ENCODE measurements at regions not wholly inside any gene's neighbourhood (a gene's known extent, or its start where the extent isn't known, plus 50 kb on each side); places are given as distances from the start of the nearest gene placed in this dataset.

DNA sequence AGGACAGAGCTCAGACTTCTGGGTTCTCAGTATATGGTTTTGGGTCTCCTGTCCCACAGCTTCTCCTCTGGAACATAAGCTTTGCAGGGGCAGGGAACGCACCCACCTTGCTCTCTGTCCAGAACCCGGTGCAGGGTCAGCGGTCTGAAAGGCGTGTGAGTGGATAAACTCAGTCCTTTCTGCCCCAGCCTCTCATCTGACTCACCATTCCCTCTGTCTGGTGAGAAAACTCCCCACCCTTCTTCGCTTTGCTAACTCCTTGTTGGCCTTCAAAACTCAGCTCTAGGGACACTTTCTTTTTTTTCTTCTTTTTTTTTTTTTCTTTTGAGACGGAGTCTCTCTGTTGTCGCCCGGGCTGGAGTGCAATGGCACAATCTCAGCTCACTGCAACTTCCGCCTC lies 68.9 kb upstream of the NUP50 start:
- Histone ChIP-seq H3K9ac (ENCODE audit: low read length) (no peak overlapping the region), H3K9me3 (ENCODE audit: control insufficient read depth, insufficient read depth, low read depth, low read length) (no peaks in the 10 kb centered on the region), H3K4me3 (ENCODE audit: low read depth, low read length) (no peak overlapping the region), H3K27me3 (ENCODE audit: control insufficient read depth, insufficient read depth, low read length) (no peaks in the 10 kb centered on the region), H3K36me3 (ENCODE audit: control insufficient read depth, insufficient read depth, low read length) (no peaks in the 10 kb centered on the region), H3K4me1 (ENCODE audit: control insufficient read depth, insufficient read depth, low read length) (peaks cover 13% of the 10 kb centered on the region), H3K27ac (ENCODE audit: low read depth, low read length) (no peak overlapping the region)

DNA sequence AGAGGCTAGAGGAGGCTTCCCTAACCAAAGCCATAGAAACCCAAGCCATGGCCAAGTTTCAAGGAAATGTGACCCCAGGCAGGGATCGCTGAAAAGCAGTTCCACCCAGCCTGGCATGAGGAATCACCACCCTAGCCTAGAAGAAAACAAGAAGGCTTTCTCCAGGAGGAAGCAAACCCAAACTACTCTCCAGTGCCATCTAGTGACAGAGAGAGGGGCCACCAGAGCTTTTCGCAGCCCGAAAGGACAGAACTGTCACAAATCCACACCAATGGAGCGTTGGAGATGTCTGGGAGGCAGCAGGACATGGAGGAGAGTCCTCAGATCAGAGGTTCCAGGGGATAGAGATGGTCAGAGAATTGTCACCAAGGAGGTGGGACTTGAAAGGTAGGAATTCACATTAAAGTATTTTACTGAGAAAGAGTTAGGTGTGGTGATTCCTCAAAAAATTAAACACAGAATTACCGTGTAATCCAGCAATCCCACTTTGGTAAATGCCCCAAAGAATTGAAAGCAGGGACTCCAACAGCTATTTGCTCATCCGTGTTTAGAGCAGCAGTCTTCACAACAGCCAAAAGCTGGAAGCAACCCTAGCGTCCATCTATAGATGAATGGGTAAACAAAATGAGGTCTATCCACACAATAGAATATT lies 67.3 kb upstream of the NUP50 start:
- Histone ChIP-seq H3K27ac (ENCODE audit: low read depth, low read length) (no peak overlapping the region), H3K4me3 (ENCODE audit: low read depth, low read length) (no peak overlapping the region), H3K9me3 (ENCODE audit: control insufficient read depth, insufficient read depth, low read depth, low read length) (no peaks in the 10 kb centered on the region), H3K4me1 (ENCODE audit: control insufficient read depth, insufficient read depth, low read length) (peaks cover 5% of the 10 kb centered on the region; the same call in 1 of the 2 replicates), H3K27me3 (ENCODE audit: control insufficient read depth, insufficient read depth, low read length) (no peaks in the 10 kb centered on the region), H3K36me3 (ENCODE audit: control insufficient read depth, insufficient read depth, low read length) (no peaks in the 10 kb centered on the region), H3K9ac (ENCODE audit: low read length) (no peak overlapping the region)

- Histone ChIP-seq H3K36me3 (ENCODE audit: control insufficient read depth, insufficient read depth, low read length) (no peaks in the 10 kb centered on the region), H3K4me3 (ENCODE audit: low read depth, low read length) (no peak overlapping the region), H3K27ac (ENCODE audit: low read depth, low read length) (no peak overlapping the region), H3K9me3 (ENCODE audit: control insufficient read depth, insufficient read depth, low read depth, low read length) (no peaks in the 10 kb centered on the region), H3K4me1 (ENCODE audit: control insufficient read depth, insufficient read depth, low read length) (peaks cover 3% of the 10 kb centered on the region; the same call in 1 of the 2 replicates), H3K27me3 (ENCODE audit: control insufficient read depth, insufficient read depth, low read length) (no peaks in the 10 kb centered on the region), H3K9ac (ENCODE audit: low read length) (no peak overlapping the region)
Measured at GRCh38 chr22:45097061-45097460, 66.7 kb upstream of the NUP50 start.

DNA sequence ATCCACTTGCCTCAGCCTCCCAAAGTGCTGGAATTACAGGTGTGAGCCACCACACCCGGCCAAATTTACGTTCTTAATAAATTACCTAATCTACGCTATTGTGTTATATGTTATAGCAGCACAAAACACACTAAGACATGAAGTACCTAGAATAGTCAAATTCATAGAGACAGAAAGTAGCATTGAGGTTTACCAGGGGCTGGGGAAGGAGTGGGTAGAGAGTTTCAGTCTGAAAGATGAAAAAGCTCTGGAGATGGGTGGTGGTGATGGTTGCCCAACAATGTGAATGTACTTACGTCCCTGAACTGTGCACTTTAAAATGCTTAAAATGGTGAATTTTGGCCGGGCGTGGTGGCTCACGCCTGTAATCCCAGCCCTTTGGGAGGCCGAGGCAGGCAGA lies 65.7 kb upstream of the NUP50 start:
- no peaks in the 10 kb centered on the region for H3K9me3 ChIP-seq (ENCODE audit: control insufficient read depth, insufficient read depth, low read depth, low read length)
- no peak overlapping the region for H3K27ac ChIP-seq (ENCODE audit: low read depth, low read length)
- H3K4me3 ChIP-seq (ENCODE audit: low read depth, low read length): no peak overlapping the region
- H3K27me3 ChIP-seq (ENCODE audit: control insufficient read depth, insufficient read depth, low read length): peaks cover 7% of the 10 kb centered on the region; the same call in 1 of the 2 replicates
- H3K4me1 ChIP-seq (ENCODE audit: control insufficient read depth, insufficient read depth, low read length): peaks cover 3% of the 10 kb centered on the region; the same call in 1 of the 2 replicates
- no peak overlapping the region for H3K9ac ChIP-seq (ENCODE audit: low read length)
- H3K36me3 ChIP-seq (ENCODE audit: control insufficient read depth, insufficient read depth, low read length): no peaks in the 10 kb centered on the region

GRCh38 chr22:45099961-45100360 lies 63.8 kb upstream of the NUP50 start:
- Histone ChIP-seq H3K9ac (ENCODE audit: low read length) (no peak overlapping the region), H3K4me3 (ENCODE audit: low read depth, low read length) (no peak overlapping the region), H3K27ac (ENCODE audit: low read depth, low read length) (no peak overlapping the region), H3K9me3 (ENCODE audit: control insufficient read depth, insufficient read depth, low read depth, low read length) (no peaks in the 10 kb centered on the region), H3K36me3 (ENCODE audit: control insufficient read depth, insufficient read depth, low read length) (no peaks in the 10 kb centered on the region), H3K4me1 (ENCODE audit: control insufficient read depth, insufficient read depth, low read length) (peaks cover 3% of the 10 kb centered on the region; the same call in 1 of the 2 replicates), H3K27me3 (ENCODE audit: control insufficient read depth, insufficient read depth, low read length) (peaks cover 7% of the 10 kb centered on the region; the same call in 1 of the 2 replicates)

DNA sequence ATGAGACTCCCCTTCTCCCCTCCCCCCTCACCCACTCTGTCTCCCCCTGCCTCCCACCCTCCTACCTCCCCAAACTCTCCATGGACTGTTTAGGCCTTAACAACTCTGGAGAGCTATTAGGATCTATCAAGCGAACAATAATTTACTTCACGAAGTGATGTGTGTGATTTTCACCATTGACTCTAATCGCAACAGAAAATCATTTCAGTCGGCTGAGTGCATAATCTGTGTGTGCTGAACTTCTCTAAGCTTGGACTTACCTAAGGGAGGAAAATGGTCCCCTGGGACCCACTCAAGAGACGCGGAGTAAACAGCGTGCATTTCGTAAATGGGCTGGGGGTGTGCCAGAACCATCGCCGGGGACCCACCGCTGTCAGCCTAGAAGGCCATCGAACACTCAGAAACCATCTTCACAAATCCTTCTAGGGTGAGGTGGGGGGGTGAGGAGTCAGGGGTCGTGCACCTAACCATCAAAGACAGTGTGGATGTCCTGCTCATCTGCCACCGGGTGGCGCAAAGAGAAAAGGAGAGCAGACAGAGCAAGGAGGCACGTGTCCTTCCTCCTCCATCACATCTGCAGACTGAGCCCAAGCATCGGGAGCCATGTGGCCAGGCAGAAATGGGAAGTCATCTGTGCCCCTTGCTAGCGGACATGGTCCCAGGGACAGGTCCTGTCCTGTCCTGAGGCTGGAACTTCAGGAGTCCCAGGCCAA lies 62.1 kb upstream of the NUP50 start:
- peaks cover 12% of the 10 kb centered on the region for H3K27me3 ChIP-seq (ENCODE audit: control insufficient read depth, insufficient read depth, low read length)
- H3K9ac ChIP-seq (ENCODE audit: low read length): no peak overlapping the region
- no peaks in the 10 kb centered on the region for H3K9me3 ChIP-seq (ENCODE audit: control insufficient read depth, insufficient read depth, low read depth, low read length)
- no peaks in the 10 kb centered on the region for H3K36me3 ChIP-seq (ENCODE audit: control insufficient read depth, insufficient read depth, low read length)
- no peak overlapping the region for H3K4me3 ChIP-seq (ENCODE audit: low read depth, low read length)
- no peaks in the 10 kb centered on the region for H3K4me1 ChIP-seq (ENCODE audit: control insufficient read depth, insufficient read depth, low read length)
- H3K27ac ChIP-seq (ENCODE audit: low read depth, low read length): no peak overlapping the region

DNA sequence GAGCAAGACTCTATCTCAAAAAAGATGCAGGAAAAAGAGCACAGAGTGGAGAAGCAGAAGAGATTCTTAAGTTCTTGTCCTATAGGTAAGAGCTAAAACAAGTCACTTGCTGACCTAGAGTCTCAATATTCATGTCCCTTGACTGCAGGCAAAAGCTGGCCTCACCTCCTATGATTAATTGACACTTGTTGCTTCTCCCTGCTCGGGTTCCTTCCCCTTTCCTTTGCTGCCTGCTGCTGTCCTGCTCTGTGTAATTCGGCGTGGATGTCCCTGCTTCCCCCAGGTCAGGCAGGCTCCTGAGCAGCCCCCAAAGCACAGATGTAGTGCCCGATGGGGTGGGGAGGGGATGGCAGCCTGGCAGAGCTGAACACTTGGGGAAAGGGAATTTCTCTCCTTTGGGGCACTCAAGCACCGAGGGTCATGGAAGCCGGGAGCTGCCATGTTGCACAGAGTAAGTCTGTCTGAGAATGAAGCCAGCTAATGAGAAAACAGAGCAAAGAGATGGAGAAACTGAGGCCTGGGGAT lies 60.8 kb upstream of the NUP50 start:
- peaks cover 13% of the 10 kb centered on the region for H3K27me3 ChIP-seq (ENCODE audit: control insufficient read depth, insufficient read depth, low read length)
- no peak overlapping the region for H3K9ac ChIP-seq (ENCODE audit: low read length)
- no peak overlapping the region for H3K27ac ChIP-seq (ENCODE audit: low read depth, low read length)

DNA sequence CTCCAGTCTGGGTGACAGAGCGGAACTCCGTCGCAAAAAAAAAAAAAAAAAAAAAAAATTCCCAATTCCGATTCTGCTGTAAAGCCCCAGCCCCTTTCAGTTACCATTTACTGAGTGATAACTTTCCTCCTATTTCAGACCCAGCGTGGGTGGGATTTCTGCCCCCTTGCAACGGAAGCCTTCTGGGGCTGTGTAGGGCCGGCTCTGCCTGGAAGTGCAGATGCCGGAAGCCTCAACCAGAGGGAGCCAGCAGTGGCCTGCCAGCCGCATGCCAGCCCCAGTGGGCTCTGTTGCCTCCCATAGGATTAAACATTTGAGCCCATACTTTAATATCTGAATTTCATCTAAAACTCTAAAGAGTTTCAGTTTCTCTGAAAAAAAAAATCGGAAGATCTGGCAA lies 60.0 kb upstream of the NUP50 start:
- Histone ChIP-seq H3K27ac (ENCODE audit: low read depth, low read length) (no peak overlapping the region), H3K36me3 (ENCODE audit: control insufficient read depth, insufficient read depth, low read length) (no peaks in the 10 kb centered on the region), H3K9me3 (ENCODE audit: control insufficient read depth, insufficient read depth, low read depth, low read length) (no peaks in the 10 kb centered on the region), H3K27me3 (ENCODE audit: control insufficient read depth, insufficient read depth, low read length) (peaks cover 13% of the 10 kb centered on the region), H3K9ac (ENCODE audit: low read length) (no peak overlapping the region), H3K4me1 (ENCODE audit: control insufficient read depth, insufficient read depth, low read length) (no peaks in the 10 kb centered on the region), H3K4me3 (ENCODE audit: low read depth, low read length) (no peak overlapping the region)

More for the DNA sequence above, 60.8 kb upstream of the NUP50 start:
- Histone ChIP-seq H3K4me1 (ENCODE audit: control insufficient read depth, insufficient read depth, low read length) (no peaks in the 10 kb centered on the region), H3K4me3 (ENCODE audit: low read depth, low read length) (no peak overlapping the region), H3K9me3 (ENCODE audit: control insufficient read depth, insufficient read depth, low read depth, low read length) (no peaks in the 10 kb centered on the region), H3K36me3 (ENCODE audit: control insufficient read depth, insufficient read depth, low read length) (no peaks in the 10 kb centered on the region)

- H3K27me3 ChIP-seq (ENCODE audit: control insufficient read depth, insufficient read depth, low read length): peaks cover 13% of the 10 kb centered on the region
- no peak overlapping the region for H3K27ac ChIP-seq (ENCODE audit: low read depth, low read length)
- no peaks in the 10 kb centered on the region for H3K9me3 ChIP-seq (ENCODE audit: control insufficient read depth, insufficient read depth, low read depth, low read length)
- H3K36me3 ChIP-seq (ENCODE audit: control insufficient read depth, insufficient read depth, low read length): no peaks in the 10 kb centered on the region
- no peak overlapping the region for H3K9ac ChIP-seq (ENCODE audit: low read length)
- H3K4me1 ChIP-seq (ENCODE audit: control insufficient read depth, insufficient read depth, low read length): no peaks in the 10 kb centered on the region
- no peak overlapping the region for H3K4me3 ChIP-seq (ENCODE audit: low read depth, low read length)
Measured at GRCh38 chr22:45104313-45104712, 59.4 kb upstream of the NUP50 start.

GRCh38 chr22:45105281-45105702 lies 58.4 kb upstream of the NUP50 start:
- Histone ChIP-seq H3K9ac (ENCODE audit: low read length) (no peak overlapping the region), H3K27ac (ENCODE audit: low read depth, low read length) (no peak overlapping the region), H3K9me3 (ENCODE audit: control insufficient read depth, insufficient read depth, low read depth, low read length) (no peaks in the 10 kb centered on the region), H3K36me3 (ENCODE audit: control insufficient read depth, insufficient read depth, low read length) (no peaks in the 10 kb centered on the region), H3K4me1 (ENCODE audit: control insufficient read depth, insufficient read depth, low read length) (no peaks in the 10 kb centered on the region), H3K27me3 (ENCODE audit: control insufficient read depth, insufficient read depth, low read length) (peaks cover 13% of the 10 kb centered on the region), H3K4me3 (ENCODE audit: low read depth, low read length) (no peak overlapping the region)

DNA sequence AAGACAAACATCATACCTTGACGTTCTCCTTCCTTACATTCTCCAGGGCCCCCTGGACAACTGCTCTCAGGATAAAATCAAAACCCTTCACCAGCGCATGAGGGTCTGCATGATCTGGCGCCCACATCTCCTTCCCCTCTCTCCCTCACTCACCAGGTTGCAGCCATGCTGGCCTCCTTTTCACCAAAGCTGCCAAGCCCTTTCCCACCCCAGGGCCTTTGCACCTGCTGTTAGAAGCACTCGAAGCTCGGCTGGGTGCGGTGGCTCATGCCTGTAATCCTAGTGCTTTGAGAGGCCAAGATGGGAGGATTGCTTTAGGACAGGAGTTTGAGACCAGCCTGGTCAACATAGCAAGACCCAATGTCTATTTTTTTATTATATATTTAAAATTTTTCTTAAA lies 56.1 kb upstream of the NUP50 start:
- H3K9me3 ChIP-seq (ENCODE audit: control insufficient read depth, insufficient read depth, low read depth, low read length): no peaks in the 10 kb centered on the region
- no peaks in the 10 kb centered on the region for H3K4me1 ChIP-seq (ENCODE audit: control insufficient read depth, insufficient read depth, low read length)
- H3K27ac ChIP-seq (ENCODE audit: low read depth, low read length): no peak overlapping the region
- no peaks in the 10 kb centered on the region for H3K36me3 ChIP-seq (ENCODE audit: control insufficient read depth, insufficient read depth, low read length)
- no peak overlapping the region for H3K9ac ChIP-seq (ENCODE audit: low read length)
- peaks cover 9% of the 10 kb centered on the region for H3K27me3 ChIP-seq (ENCODE audit: control insufficient read depth, insufficient read depth, low read length)
- no peak overlapping the region for H3K4me3 ChIP-seq (ENCODE audit: low read depth, low read length)
